ENCODE measurements at regions not wholly inside any gene's neighbourhood (a gene's known extent, or its start where the extent isn't known, plus 50 kb on each side); places are given as distances from the start of the nearest gene placed in this dataset.

DNA sequence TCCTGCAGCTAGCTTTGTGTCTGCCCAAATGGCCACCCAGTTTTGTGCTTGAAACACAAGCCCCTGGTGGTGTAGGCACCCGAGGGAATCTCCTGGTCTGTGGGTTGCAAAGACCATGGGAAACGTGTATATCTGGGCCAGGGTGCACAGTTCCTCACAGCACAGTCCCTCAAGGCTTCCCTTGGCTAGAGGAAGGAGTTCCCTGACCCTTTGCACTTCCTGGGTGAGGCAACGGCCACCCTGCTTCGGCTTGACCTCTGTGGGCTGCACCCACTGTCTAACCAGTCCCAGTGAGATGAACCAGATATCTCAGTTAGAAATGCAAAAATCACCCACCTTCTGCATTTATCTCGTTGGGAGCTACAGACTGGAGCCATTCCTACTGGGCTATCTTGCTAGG is 865.0 kb upstream of the ACO1 start:
- TF ChIP-seq POLR2A (IDR thresholded peaks at IDR 0.05) (no peak), POLR2AphosphoS5 (IDR thresholded peaks at IDR 0.05) (no peak)
- TF ChIP-seq, protein P1, sequence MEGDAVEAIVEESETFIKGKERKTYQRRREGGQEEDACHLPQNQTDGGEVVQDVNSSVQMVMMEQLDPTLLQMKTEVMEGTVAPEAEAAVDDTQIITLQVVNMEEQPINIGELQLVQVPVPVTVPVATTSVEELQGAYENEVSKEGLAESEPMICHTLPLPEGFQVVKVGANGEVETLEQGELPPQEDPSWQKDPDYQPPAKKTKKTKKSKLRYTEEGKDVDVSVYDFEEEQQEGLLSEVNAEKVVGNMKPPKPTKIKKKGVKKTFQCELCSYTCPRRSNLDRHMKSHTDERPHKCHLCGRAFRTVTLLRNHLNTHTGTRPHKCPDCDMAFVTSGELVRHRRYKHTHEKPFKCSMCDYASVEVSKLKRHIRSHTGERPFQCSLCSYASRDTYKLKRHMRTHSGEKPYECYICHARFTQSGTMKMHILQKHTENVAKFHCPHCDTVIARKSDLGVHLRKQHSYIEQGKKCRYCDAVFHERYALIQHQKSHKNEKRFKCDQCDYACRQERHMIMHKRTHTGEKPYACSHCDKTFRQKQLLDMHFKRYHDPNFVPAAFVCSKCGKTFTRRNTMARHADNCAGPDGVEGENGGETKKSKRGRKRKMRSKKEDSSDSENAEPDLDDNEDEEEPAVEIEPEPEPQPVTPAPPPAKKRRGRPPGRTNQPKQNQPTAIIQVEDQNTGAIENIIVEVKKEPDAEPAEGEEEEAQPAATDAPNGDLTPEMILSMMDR (IDR thresholded peaks at IDR 0.05) = no peak
- no peaks in the 10 kb centered on the region for H3K4me1 ChIP-seq (replicated peaks)
- 92% methylated on average over 5 of the region's 5 CpGs for WGBS
- no peaks in the 10 kb centered on the region for H3K9me3 ChIP-seq
- H3K4me3 ChIP-seq = no peak overlapping the region
- DNase-seq (ENCODE audit: low spot score) = no peak
- H3K27me3 ChIP-seq (replicated peaks; ENCODE audit: insufficient read depth) = no peaks in the 10 kb centered on the region
- H3K36me3 ChIP-seq = no peaks in the 10 kb centered on the region
- intact Hi-C loops (cut with DNase I) = no loop called here
- no peak overlapping the region for H3K27ac ChIP-seq

DNA sequence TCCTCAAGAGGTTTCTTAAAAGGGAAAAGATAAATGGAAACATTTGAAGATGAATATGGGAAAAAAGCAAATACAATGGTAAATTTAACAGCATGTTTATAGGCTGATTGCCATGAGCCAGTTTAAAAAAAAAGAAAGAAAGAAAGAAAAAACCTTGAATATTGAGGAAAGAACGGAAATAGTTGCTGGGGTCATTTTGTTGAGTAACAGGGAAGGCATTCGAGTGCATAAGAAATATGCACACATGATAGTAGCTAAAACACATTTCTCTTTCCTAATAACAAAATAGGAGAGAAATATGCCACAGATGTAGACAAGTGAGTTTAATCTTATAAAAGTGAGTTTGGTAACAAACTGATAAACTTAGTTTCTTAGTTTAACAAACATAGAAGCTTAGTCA is 864.6 kb upstream of the ACO1 start:
- Histone ChIP-seq H3K4me1 (replicated peaks) (no peaks in the 10 kb centered on the region), H3K27me3 (replicated peaks; ENCODE audit: insufficient read depth) (no peaks in the 10 kb centered on the region), H3K36me3 (no peaks in the 10 kb centered on the region), H3K27ac (no peak overlapping the region), H3K4me3 (no peak overlapping the region), H3K9me3 (no peaks in the 10 kb centered on the region)
- 87% methylated on average over 2 of the region's 2 CpGs for WGBS
- intact Hi-C loops (cut with DNase I) = no loop called here
- no peak for DNase-seq (ENCODE audit: low spot score)
- TF ChIP-seq, protein P1 (IDR thresholded peaks at IDR 0.05) = no peak
- TF ChIP-seq POLR2A (IDR thresholded peaks at IDR 0.05) (no peak), POLR2AphosphoS5 (IDR thresholded peaks at IDR 0.05) (no peak)

DNA sequence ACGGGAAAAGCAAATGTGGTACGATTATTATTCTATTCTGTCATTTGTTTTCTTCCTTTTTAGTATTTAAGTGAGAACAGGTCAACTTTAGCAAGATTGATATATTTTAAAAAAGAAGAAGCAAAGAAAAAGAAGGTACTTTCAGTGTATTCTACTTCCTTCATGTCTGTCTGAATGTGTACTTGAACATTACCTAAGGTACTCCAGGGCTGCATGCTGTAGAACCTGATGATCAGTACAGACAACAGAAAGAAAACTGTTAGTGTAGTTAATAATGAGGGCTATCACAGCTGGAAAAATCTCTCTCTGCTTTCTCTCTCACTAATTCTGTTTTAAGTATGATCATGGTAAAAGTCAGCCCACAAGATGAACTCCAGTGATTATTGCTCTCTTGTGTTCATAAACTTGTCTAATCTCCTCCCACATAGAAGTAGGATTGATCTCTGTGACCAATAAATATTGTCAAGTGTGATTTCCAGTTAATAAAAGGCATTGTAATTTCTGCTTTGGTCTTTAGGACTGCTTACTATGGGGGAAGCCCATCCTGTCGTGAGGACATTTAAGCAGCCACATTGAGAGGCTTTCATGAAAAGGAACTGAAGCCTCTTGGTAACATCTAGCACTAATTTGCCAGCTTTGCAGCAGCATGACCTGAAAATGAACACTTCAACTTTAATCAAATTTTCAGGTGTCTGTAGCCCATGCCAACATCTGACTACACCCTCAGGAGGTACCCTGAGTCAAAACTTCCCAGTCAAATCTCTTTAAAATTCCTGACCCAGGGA is 864.0 kb upstream of the ACO1 start:
- no peaks in the 10 kb centered on the region for H3K4me1 ChIP-seq (replicated peaks)
- H3K27ac ChIP-seq = no peak overlapping the region
- H3K36me3 ChIP-seq = no peaks in the 10 kb centered on the region
- no peak for DNase-seq (ENCODE audit: low spot score)
- intact Hi-C loops (cut with DNase I) = no loop called here
- no peaks in the 10 kb centered on the region for H3K9me3 ChIP-seq
- H3K4me3 ChIP-seq = no peak overlapping the region
- WGBS = 73% methylated on average over 3 of the region's 3 CpGs
- TF ChIP-seq, protein P1 (IDR thresholded peaks at IDR 0.05) = no peak
- TF ChIP-seq POLR2AphosphoS5 (IDR thresholded peaks at IDR 0.05) (no peak), POLR2A (IDR thresholded peaks at IDR 0.05) (no peak)
- no peaks in the 10 kb centered on the region for H3K27me3 ChIP-seq (replicated peaks; ENCODE audit: insufficient read depth)

DNA sequence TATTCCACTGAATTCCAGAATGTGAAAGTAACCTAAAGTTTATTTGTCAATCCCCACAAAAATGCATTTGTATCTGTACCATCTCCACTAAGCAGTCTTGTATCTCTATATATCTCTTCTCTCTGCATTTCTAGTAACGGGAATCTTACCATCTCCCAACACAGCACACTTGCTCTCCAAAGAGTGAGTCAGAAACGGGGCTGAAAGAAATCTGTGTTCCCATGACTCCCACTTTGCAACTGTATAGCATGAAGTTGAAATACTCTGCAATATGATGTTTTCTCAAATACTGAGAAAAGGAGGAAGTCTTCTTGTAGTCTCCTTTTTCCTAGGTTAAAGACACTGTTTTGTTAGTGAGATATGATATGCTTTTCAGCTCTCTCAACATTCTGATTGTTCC is 848.8 kb upstream of the ACO1 start:
- Histone ChIP-seq H3K36me3 (no peaks in the 10 kb centered on the region), H3K4me1 (replicated peaks) (no peaks in the 10 kb centered on the region), H3K27ac (no peak overlapping the region), H3K27me3 (replicated peaks; ENCODE audit: insufficient read depth) (no peaks in the 10 kb centered on the region), H3K4me3 (no peak overlapping the region), H3K9me3 (no peaks in the 10 kb centered on the region)
- DNase-seq (ENCODE audit: low spot score) = no peak
- 63% methylated on average over 2 of the region's 2 CpGs for WGBS
- TF ChIP-seq POLR2A (IDR thresholded peaks at IDR 0.05) (no peak), POLR2AphosphoS5 (IDR thresholded peaks at IDR 0.05) (no peak)
- TF ChIP-seq, protein P1 (IDR thresholded peaks at IDR 0.05) = no peak
- intact Hi-C loops (cut with DNase I) = no loop called here

DNA sequence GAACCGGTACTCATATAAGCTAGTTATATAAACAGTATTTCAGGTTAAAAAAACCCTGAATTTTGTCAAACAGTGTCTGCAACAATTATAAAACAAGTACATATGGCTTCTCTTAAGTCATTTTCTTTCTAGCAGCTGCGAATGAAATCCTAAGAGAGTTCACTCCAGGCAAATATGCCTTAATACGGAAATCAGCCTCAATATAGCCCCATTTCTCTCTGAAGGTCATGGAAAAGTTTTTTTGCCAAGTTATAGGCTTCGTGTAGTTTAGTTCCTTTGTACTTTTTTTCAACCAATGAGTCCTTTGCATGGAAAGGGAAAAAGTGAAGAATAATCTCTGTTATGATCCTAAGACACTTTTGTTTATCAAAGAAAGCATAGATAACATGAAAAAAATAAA is 848.0 kb upstream of the ACO1 start:
- intact Hi-C loops (cut with DNase I) = no loop called here

More for the DNA sequence above, 848.0 kb upstream of the ACO1 start:
- Histone ChIP-seq H3K4me3 (no peak overlapping the region), H3K27me3 (replicated peaks; ENCODE audit: insufficient read depth) (no peaks in the 10 kb centered on the region), H3K27ac (no peak overlapping the region), H3K9me3 (no peaks in the 10 kb centered on the region), H3K36me3 (no peaks in the 10 kb centered on the region), H3K4me1 (replicated peaks) (no peaks in the 10 kb centered on the region)
- no peak for DNase-seq (ENCODE audit: low spot score)
- 72% methylated on average over 4 of the region's 4 CpGs for WGBS
- TF ChIP-seq POLR2AphosphoS5 (IDR thresholded peaks at IDR 0.05) (no peak), POLR2A (IDR thresholded peaks at IDR 0.05) (no peak)
- TF ChIP-seq, protein P1 (IDR thresholded peaks at IDR 0.05) = no peak

All from prostate gland (tissue), 2 donors.